Endodermal cell (in vitro differentiated cells): ENCODE measurements at regions not wholly inside any gene's neighbourhood (a gene's known extent, or its start where the extent isn't known, plus 50 kb on each side); places are given as distances from the start of the nearest gene placed in this dataset.
"Not testable (repeated sequence)": the region's sequence is repeated elsewhere in the genome, so short reads cannot be mapped to it uniquely, and the experiment has no call there.

Source experiments
- DNase-seq: peaks from one replicate; pipeline ENCODE4 v3.0.0-alpha.2; 2017
- H3K27ac ChIP-seq: 2 replicates; pipeline ENCODE4 v1.5.1; 2013; ENCODE audit warnings: mild to moderate bottlenecking, low read depth, low read length, moderate library complexity
- H3K27me3 ChIP-seq: 2 replicates; pipeline ENCODE4 v1.6.1; 2013; ENCODE audit warnings: mild to moderate bottlenecking, low read length, moderate library complexity; ENCODE audit not compliant: insufficient read depth, control insufficient read depth, poor library complexity, severe bottlenecking
- H3K36me3 ChIP-seq: 2 replicates; pipeline ENCODE4 v1.7.0; 2013; ENCODE audit warnings: mild to moderate bottlenecking, low read length, moderate library complexity; ENCODE audit not compliant: control insufficient read depth, insufficient read depth
- H3K4me1 ChIP-seq: one replicate; pipeline ENCODE4 v1.7.0; 2013; ENCODE audit warnings: low read length; ENCODE audit not compliant: control insufficient read depth, insufficient read depth
- H3K4me3 ChIP-seq: 2 replicates; pipeline ENCODE4 v1.5.1; 2013; ENCODE audit warnings: mild to moderate bottlenecking, low read length, moderate library complexity
- H3K9ac ChIP-seq: 2 replicates; pipeline ENCODE4 v1.6.1; 2013; ENCODE audit warnings: mild to moderate bottlenecking, low read length, moderate library complexity; ENCODE audit not compliant: poor library complexity, severe bottlenecking; ENCODE audit errors: extremely low read depth
- H3K9me3 ChIP-seq: 2 replicates; pipeline ENCODE4 v1.6.1; 2013; ENCODE audit warnings: mild to moderate bottlenecking, low read length, moderate library complexity; ENCODE audit not compliant: control insufficient read depth
- H3K27ac Mint-ChIP-seq: 2 replicates; pipeline ENCODE4 v1.8.0; 2020; ENCODE audit warnings: mixed read lengths
- H3K27me3 Mint-ChIP-seq: 2 replicates; pipeline ENCODE4 v1.8.0; 2021; ENCODE audit warnings: mild to moderate bottlenecking, mixed read lengths; ENCODE audit not compliant: insufficient read depth
- H3K36me3 Mint-ChIP-seq: 2 replicates; pipeline ENCODE4 v1.8.0; 2020; ENCODE audit warnings: low read depth, mixed read lengths
- H3K4me1 Mint-ChIP-seq: 2 replicates; pipeline ENCODE4 v1.8.0; 2020; ENCODE audit warnings: mixed read lengths
- H3K4me3 Mint-ChIP-seq: 2 replicates; pipeline ENCODE4 v1.8.0; 2020; ENCODE audit warnings: mild to moderate bottlenecking, moderate library complexity, mixed read lengths
- H3K9me3 Mint-ChIP-seq: 2 replicates; pipeline ENCODE4 v1.8.0; 2020; ENCODE audit warnings: mild to moderate bottlenecking, mixed read lengths
- CTCF ChIP-seq: fragments of 200-600 bp; sonication (generic); conservative IDR thresholded peaks from 2 replicates; pipeline ENCODE4 v1.5.0; 2021; ENCODE audit warnings: antibody characterized with exemption, mild to moderate bottlenecking
- WGBS, 2 experiments: methylation state at CpG; one replicate each; pipeline versions ENCODE4 v1.1.5 to v1.1.7; 2013; ENCODE audit warnings: missing lambda C conversion rate in 2 of 2, mixed read lengths in 1 of 2; ENCODE audit not compliant: insufficient coverage in 1 of 2, insufficient read length in 1 of 2; 5-methylcytosine and 5-hydroxymethylcytosine counted together

- Histone ChIP-seq H3K27ac (no peak overlapping the region), H3K4me1 (peaks cover 12% of the 10 kb centered on the region), H3K9ac (peak overlapping the region; percentile 28), H3K36me3 (no peaks in the 10 kb centered on the region), H3K9me3 (peaks cover 6% of the 10 kb centered on the region), H3K27me3 (no peaks in the 10 kb centered on the region), H3K4me3 (no peak overlapping the region)
- peak; percentile 77 for DNase-seq
- H3K36me3 Mint-ChIP-seq: no peaks in the 10 kb centered on the region
- peak overlapping the region; percentile 72 for H3K27ac Mint-ChIP-seq
- peaks cover 2% of the 10 kb centered on the region for H3K9me3 Mint-ChIP-seq
- H3K4me3 Mint-ChIP-seq: no peak overlapping the region
- peaks cover 42% of the 10 kb centered on the region for H3K4me1 Mint-ChIP-seq
- no peak for TF ChIP-seq CTCF
- 77 to 85% methylated on average over 9 to 10 of the region's 10 CpGs for WGBS, 2 experiments
- H3K27me3 Mint-ChIP-seq: no peaks in the 10 kb centered on the region
Observed at GRCh38 chr4:138864961-138865720, 150.4 kb upstream of the NOCT start.

GRCh38 chr4:138863160-138863559, 152.4 kb upstream of the NOCT start:
- 77 to 90% methylated on average over 3 to 4 of the region's 4 CpGs for WGBS, 2 experiments
- Histone ChIP-seq H3K4me3 (no peak overlapping the region), H3K36me3 (no peaks in the 10 kb centered on the region), H3K4me1 (peaks cover 12% of the 10 kb centered on the region), H3K27me3 (no peaks in the 10 kb centered on the region), H3K9me3 (peaks cover 8% of the 10 kb centered on the region), H3K9ac (no peak overlapping the region), H3K27ac (no peak overlapping the region)
- TF ChIP-seq CTCF: no peak
- no peaks in the 10 kb centered on the region for H3K36me3 Mint-ChIP-seq
- H3K4me1 Mint-ChIP-seq: peaks cover 45% of the 10 kb centered on the region
- H3K27ac Mint-ChIP-seq: no peak overlapping the region
- DNase-seq: no peak
- no peaks in the 10 kb centered on the region for H3K27me3 Mint-ChIP-seq
- no peak overlapping the region for H3K4me3 Mint-ChIP-seq
- H3K9me3 Mint-ChIP-seq: peaks cover 4% of the 10 kb centered on the region

- peaks cover 12% of the 10 kb centered on the region for H3K4me1 ChIP-seq
- TF ChIP-seq CTCF: no peak
- no peak overlapping the region for H3K27ac ChIP-seq
- H3K4me3 ChIP-seq: no peak overlapping the region
- no peak overlapping the region for H3K9ac ChIP-seq
- peak; percentile 24 for DNase-seq
- WGBS, 2 experiments: 78 to 80% methylated on average over 5 of the region's 5 CpGs
- H3K36me3 ChIP-seq: no peaks in the 10 kb centered on the region
- H3K9me3 Mint-ChIP-seq: peaks cover 4% of the 10 kb centered on the region
- no peaks in the 10 kb centered on the region for H3K27me3 Mint-ChIP-seq
- peak overlapping the region; percentile 36 for H3K27ac Mint-ChIP-seq
- H3K36me3 Mint-ChIP-seq: no peaks in the 10 kb centered on the region
- H3K4me1 Mint-ChIP-seq: peaks cover 45% of the 10 kb centered on the region
- no peaks in the 10 kb centered on the region for H3K27me3 ChIP-seq
- no peak overlapping the region for H3K4me3 Mint-ChIP-seq
- H3K9me3 ChIP-seq: peaks cover 8% of the 10 kb centered on the region
Observed at GRCh38 chr4:138861135-138861534, 154.4 kb upstream of the NOCT start.

- H3K9ac ChIP-seq, H3K27ac ChIP-seq, H3K9me3 Mint-ChIP-seq, H3K36me3 Mint-ChIP-seq, DNase-seq, H3K36me3 ChIP-seq, H3K4me1 ChIP-seq, H3K4me3 Mint-ChIP-seq, H3K27me3 Mint-ChIP-seq, H3K4me3 ChIP-seq, H3K27me3 ChIP-seq, H3K27ac Mint-ChIP-seq: not testable (repeated sequence)
- peaks cover 37% of the 10 kb centered on the region for H3K4me1 Mint-ChIP-seq
- peaks cover 12% of the 10 kb centered on the region for H3K9me3 ChIP-seq
- 100% methylated on average over 1 of the region's 1 CpG; no CpG with 5 or more reads in 1 of the 2 experiments for WGBS, 2 experiments
Observed at GRCh38 chr4:138860357-138860756, 155.2 kb upstream of the NOCT start.
